ENCODE measurements at regions not wholly inside any gene's neighbourhood (a gene's known extent, or its start where the extent isn't known, plus 50 kb on each side); places are given as distances from the start of the nearest gene placed in this dataset.

- Histone ChIP-seq H3K4me1 (no peaks in the 10 kb centered on the region), H3K4me3 (no peak overlapping the region), H3K9me3 (no peaks in the 10 kb centered on the region), H3K27me3 (ENCODE audit: low read depth) (no peaks in the 10 kb centered on the region), H3K36me3 (replicated peaks) (no peaks in the 10 kb centered on the region)
- no peak for DNase-seq (ENCODE audit: low spot score in 2 of 2)
- in situ Hi-C loops (cut with MboI; ENCODE audit: low sequenced_read_pairs): no loop called here
Measured at GRCh38 chr10:8369666-8370065, 315.2 kb downstream of the GATA3 start.

- no peaks in the 10 kb centered on the region for H3K4me1 ChIP-seq
- H3K27me3 ChIP-seq (ENCODE audit: low read depth): no peaks in the 10 kb centered on the region
- no peak overlapping the region for H3K4me3 ChIP-seq
- no peak for DNase-seq (ENCODE audit: low spot score in 2 of 2)
- H3K36me3 ChIP-seq (replicated peaks): no peaks in the 10 kb centered on the region
- in situ Hi-C loops (cut with MboI; ENCODE audit: low sequenced_read_pairs): no loop called here
- no peaks in the 10 kb centered on the region for H3K9me3 ChIP-seq
Measured at GRCh38 chr10:8374334-8374733, 319.8 kb downstream of the GATA3 start.

DNA sequence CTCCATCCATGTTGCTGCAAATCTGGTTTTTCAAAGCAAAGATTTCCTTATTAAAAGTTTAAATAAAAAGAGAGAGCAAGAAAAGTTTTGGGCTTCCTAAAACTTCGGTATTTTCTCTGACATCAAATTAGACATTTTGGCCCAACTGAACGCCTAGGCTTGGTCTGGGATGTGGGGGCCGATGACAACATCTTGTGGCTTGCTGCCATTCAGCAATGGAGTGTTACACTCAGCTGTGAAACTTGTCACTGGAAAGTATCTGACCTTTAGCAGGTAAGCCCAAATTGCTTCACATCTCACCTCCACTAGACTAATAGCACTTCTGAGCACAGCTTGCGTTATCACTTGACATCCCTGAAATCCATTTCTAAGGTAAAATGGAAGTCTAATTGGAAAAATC is 320.6 kb downstream of the GATA3 start:
- H3K9me3 ChIP-seq: no peaks in the 10 kb centered on the region
- no peak overlapping the region for H3K4me3 ChIP-seq
- no peaks in the 10 kb centered on the region for H3K36me3 ChIP-seq (replicated peaks)
- in situ Hi-C loops (cut with MboI; ENCODE audit: low sequenced_read_pairs): no loop called here
- H3K27me3 ChIP-seq (ENCODE audit: low read depth): no peaks in the 10 kb centered on the region
- no peak for DNase-seq (ENCODE audit: low spot score in 2 of 2)
- no peaks in the 10 kb centered on the region for H3K4me1 ChIP-seq

GRCh38 chr10:8378198-8378983 is 323.9 kb downstream of the GATA3 start:
- in situ Hi-C loops (cut with MboI; ENCODE audit: low sequenced_read_pairs): no loop called here
- Histone ChIP-seq H3K36me3 (replicated peaks) (no peaks in the 10 kb centered on the region), H3K4me3 (no peak overlapping the region), H3K27me3 (ENCODE audit: low read depth) (no peaks in the 10 kb centered on the region), H3K9me3 (no peaks in the 10 kb centered on the region), H3K4me1 (no peaks in the 10 kb centered on the region)
- DNase-seq (ENCODE audit: low spot score in 2 of 2): no peak

DNA sequence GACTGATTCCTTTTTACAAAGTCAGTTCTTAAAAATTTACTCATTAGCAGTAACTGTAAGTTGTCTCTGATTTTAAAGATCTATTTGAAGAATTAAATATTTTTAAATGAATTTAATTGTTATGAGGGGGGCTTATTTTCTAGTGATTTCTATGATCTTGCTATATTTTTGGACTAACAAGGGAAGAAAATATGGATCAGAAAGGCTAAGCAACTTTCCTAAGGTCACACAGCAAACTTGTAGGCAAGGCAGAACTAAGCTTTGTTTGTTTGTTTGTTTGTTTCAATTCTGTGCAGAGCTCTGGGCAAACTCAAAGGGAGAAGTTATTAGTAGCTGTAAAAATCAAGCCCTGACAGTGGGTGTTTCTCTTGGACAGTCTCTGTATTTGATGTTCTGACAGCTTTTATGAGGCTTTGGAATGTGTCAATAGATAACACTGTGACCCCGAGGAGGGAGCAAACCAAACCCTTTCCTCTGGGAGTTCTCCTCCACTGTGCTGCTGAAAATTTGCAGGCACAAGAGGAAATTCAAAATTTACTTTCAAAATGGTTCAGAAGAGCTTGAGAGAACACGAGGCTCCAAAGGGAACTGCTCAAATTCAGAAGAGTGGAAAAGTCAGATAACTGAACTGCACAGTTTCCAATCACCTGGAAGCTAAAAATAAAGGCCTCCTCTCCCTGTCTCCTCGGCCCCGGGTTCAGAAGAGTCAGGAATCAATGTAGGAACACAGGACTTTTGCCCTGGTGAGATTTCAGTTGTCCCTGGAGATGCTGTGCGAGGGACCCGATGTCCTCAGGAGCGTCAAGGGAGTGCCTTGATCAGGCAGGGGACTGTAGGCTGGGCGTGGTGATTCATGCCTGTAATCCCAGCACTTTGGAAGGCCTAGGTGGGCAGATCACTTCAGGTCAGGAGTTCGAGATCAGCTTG is 325.7 kb downstream of the GATA3 start:
- H3K4me3 ChIP-seq: no peak overlapping the region
- no peaks in the 10 kb centered on the region for H3K36me3 ChIP-seq (replicated peaks)
- no peaks in the 10 kb centered on the region for H3K9me3 ChIP-seq
- in situ Hi-C loops (cut with MboI; ENCODE audit: low sequenced_read_pairs): no loop called here
- no peaks in the 10 kb centered on the region for H3K4me1 ChIP-seq
- no peaks in the 10 kb centered on the region for H3K27me3 ChIP-seq (ENCODE audit: low read depth)
- DNase-seq (ENCODE audit: low spot score in 2 of 2): no peak

GRCh38 chr10:8380833-8381496 is 326.5 kb downstream of the GATA3 start:
- Histone ChIP-seq H3K9me3 (no peaks in the 10 kb centered on the region), H3K4me1 (no peaks in the 10 kb centered on the region), H3K27me3 (ENCODE audit: low read depth) (no peaks in the 10 kb centered on the region), H3K36me3 (replicated peaks) (no peaks in the 10 kb centered on the region), H3K4me3 (no peak overlapping the region)
- in situ Hi-C loops (cut with MboI; ENCODE audit: low sequenced_read_pairs): no loop called here
- no peak for DNase-seq (ENCODE audit: low spot score in 2 of 2)

- Histone ChIP-seq H3K27me3 (ENCODE audit: low read depth) (no peaks in the 10 kb centered on the region), H3K4me1 (no peaks in the 10 kb centered on the region), H3K36me3 (replicated peaks) (no peaks in the 10 kb centered on the region), H3K9me3 (no peaks in the 10 kb centered on the region), H3K4me3 (no peak overlapping the region)
- in situ Hi-C loops (cut with MboI; ENCODE audit: low sequenced_read_pairs): no loop called here
- DNase-seq (ENCODE audit: low spot score in 2 of 2): no peak
Measured at GRCh38 chr10:8386781-8387180, 332.3 kb downstream of the GATA3 start.

GRCh38 chr10:8389630-8390029 is 335.1 kb downstream of the GATA3 start:
- no peaks in the 10 kb centered on the region for H3K9me3 ChIP-seq
- in situ Hi-C loops (cut with MboI; ENCODE audit: low sequenced_read_pairs): no loop called here
- no peak overlapping the region for H3K4me3 ChIP-seq
- H3K4me1 ChIP-seq: no peaks in the 10 kb centered on the region
- no peaks in the 10 kb centered on the region for H3K36me3 ChIP-seq (replicated peaks)
- H3K27me3 ChIP-seq (ENCODE audit: low read depth): no peaks in the 10 kb centered on the region
- no peak for DNase-seq (ENCODE audit: low spot score in 2 of 2)

- Histone ChIP-seq H3K4me1 (no peaks in the 10 kb centered on the region), H3K36me3 (replicated peaks) (no peaks in the 10 kb centered on the region), H3K9me3 (no peaks in the 10 kb centered on the region), H3K4me3 (no peak overlapping the region), H3K27me3 (ENCODE audit: low read depth) (no peaks in the 10 kb centered on the region)
- in situ Hi-C loops (cut with MboI; ENCODE audit: low sequenced_read_pairs): no loop called here
- DNase-seq (ENCODE audit: low spot score in 2 of 2): no peak
Measured at GRCh38 chr10:8392216-8392615, 337.7 kb downstream of the GATA3 start.

GRCh38 chr10:8393531-8393930 is 339.0 kb downstream of the GATA3 start:
- no peak overlapping the region for H3K4me3 ChIP-seq
- DNase-seq (ENCODE audit: low spot score in 2 of 2): no peak
- H3K4me1 ChIP-seq: no peaks in the 10 kb centered on the region
- H3K27me3 ChIP-seq (ENCODE audit: low read depth): no peaks in the 10 kb centered on the region
- in situ Hi-C loops (cut with MboI; ENCODE audit: low sequenced_read_pairs): no loop called here
- H3K9me3 ChIP-seq: no peaks in the 10 kb centered on the region
- H3K36me3 ChIP-seq (replicated peaks): no peaks in the 10 kb centered on the region

GRCh38 chr10:8396675-8397074 is 342.2 kb downstream of the GATA3 start:
- Histone ChIP-seq H3K4me3 (no peak overlapping the region), H3K27me3 (ENCODE audit: low read depth) (no peaks in the 10 kb centered on the region), H3K36me3 (replicated peaks) (no peaks in the 10 kb centered on the region), H3K4me1 (no peaks in the 10 kb centered on the region), H3K9me3 (no peaks in the 10 kb centered on the region)
- no peak for DNase-seq (ENCODE audit: low spot score in 2 of 2)
- in situ Hi-C loops (cut with MboI; ENCODE audit: low sequenced_read_pairs): no loop called here

DNA sequence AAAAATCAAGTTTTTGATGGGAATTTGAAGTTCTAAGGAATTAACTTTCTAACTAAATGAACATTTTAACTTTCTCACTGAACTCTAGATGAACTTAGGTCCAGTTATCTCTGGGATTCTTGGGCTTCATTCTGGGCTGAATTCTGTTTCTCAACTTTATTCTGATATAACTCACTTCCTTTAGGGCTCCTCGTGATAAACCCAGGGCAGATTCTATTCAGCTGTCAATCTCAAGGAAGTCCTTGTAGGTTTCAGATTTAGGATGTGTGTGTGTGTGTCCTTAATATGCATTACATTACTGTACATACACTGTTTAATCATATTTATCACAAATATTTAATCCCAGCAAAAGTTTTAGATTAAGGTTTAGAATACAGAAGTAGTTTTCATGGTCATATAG is 344.3 kb downstream of the GATA3 start:
- no peaks in the 10 kb centered on the region for H3K27me3 ChIP-seq (ENCODE audit: low read depth)
- H3K4me3 ChIP-seq: no peak overlapping the region
- no peaks in the 10 kb centered on the region for H3K36me3 ChIP-seq (replicated peaks)
- in situ Hi-C loops (cut with MboI; ENCODE audit: low sequenced_read_pairs): no loop called here
- H3K4me1 ChIP-seq: no peaks in the 10 kb centered on the region
- H3K9me3 ChIP-seq: no peaks in the 10 kb centered on the region
- no peak for DNase-seq (ENCODE audit: low spot score in 2 of 2)

DNA sequence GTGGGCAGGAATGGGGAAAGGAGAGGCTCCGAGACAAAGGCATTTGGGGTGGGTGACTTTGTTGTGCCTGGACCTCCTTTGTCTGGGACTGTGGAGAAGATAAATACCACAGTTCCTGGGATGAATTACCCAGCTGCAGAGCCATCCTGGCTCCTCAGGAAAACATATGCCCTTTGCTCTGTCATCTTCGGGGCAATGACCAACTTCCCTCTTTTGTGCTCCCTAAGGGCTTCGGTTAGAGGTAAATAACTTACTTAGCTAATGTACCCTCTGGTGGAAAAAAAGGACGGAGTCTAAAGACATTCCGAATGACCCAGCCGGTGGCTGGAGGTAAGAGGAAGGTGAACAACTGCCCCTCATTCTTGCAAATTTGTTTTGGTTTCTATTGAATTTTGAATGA is 345.7 kb downstream of the GATA3 start:
- in situ Hi-C loops (cut with MboI; ENCODE audit: low sequenced_read_pairs): no loop called here
- H3K4me1 ChIP-seq: no peaks in the 10 kb centered on the region
- DNase-seq (ENCODE audit: low spot score in 2 of 2): no peak
- no peaks in the 10 kb centered on the region for H3K27me3 ChIP-seq (ENCODE audit: low read depth)
- no peak overlapping the region for H3K4me3 ChIP-seq
- no peaks in the 10 kb centered on the region for H3K36me3 ChIP-seq (replicated peaks)
- no peaks in the 10 kb centered on the region for H3K9me3 ChIP-seq

DNA sequence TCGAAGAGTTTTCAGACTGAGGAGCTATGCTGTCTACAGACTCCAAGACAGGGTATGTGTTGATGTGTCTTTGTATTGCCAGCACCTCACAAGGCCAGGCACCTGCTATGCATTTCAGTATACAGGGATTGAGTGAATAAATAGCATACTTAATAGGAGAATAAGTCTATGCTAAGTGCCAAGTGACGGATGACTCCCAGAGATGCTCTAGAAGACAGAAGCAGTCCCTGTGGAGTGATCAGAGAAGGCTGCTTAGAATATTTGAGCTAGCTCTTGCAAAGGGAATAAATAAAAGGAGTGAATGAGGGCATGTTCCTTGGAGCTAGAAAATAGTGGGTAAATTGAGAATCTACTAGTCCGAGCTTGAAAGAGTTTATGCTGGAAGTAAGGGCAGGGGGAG is 346.4 kb downstream of the GATA3 start:
- no peaks in the 10 kb centered on the region for H3K27me3 ChIP-seq (ENCODE audit: low read depth)
- no peaks in the 10 kb centered on the region for H3K4me1 ChIP-seq
- no peak for DNase-seq (ENCODE audit: low spot score in 2 of 2)
- H3K4me3 ChIP-seq: no peak overlapping the region
- in situ Hi-C loops (cut with MboI; ENCODE audit: low sequenced_read_pairs): no loop called here
- H3K9me3 ChIP-seq: no peaks in the 10 kb centered on the region
- H3K36me3 ChIP-seq (replicated peaks): no peaks in the 10 kb centered on the region

Data from HAP-1 (cell line).